ENCODE measurements at regions not wholly inside any gene's neighbourhood (a gene's known extent, or its start where the extent isn't known, plus 50 kb on each side); places are given as distances from the start of the nearest gene placed in this dataset.

DNA sequence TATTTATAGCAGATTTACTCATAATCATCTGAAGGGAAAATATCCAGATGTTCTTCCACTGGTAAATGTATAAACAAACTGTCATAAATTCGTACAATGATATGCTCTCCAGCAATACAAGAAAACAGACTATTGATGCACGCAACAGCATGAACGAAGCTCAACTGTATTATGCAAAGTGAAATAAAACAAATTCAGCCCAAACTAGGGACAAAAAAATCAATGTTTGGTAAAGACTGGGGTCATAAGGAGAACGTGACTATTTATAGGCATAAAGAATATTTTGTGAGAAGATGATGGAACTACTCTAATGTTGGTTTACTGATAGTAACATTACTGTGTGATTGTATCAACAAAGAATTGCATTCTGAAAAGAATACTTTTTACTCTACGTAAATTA, 1276.7 kb upstream of the DDX18 start:
- TF ChIP-seq, protein P1, sequence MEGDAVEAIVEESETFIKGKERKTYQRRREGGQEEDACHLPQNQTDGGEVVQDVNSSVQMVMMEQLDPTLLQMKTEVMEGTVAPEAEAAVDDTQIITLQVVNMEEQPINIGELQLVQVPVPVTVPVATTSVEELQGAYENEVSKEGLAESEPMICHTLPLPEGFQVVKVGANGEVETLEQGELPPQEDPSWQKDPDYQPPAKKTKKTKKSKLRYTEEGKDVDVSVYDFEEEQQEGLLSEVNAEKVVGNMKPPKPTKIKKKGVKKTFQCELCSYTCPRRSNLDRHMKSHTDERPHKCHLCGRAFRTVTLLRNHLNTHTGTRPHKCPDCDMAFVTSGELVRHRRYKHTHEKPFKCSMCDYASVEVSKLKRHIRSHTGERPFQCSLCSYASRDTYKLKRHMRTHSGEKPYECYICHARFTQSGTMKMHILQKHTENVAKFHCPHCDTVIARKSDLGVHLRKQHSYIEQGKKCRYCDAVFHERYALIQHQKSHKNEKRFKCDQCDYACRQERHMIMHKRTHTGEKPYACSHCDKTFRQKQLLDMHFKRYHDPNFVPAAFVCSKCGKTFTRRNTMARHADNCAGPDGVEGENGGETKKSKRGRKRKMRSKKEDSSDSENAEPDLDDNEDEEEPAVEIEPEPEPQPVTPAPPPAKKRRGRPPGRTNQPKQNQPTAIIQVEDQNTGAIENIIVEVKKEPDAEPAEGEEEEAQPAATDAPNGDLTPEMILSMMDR (IDR thresholded peaks at IDR 0.05) = no peak
- TF ChIP-seq SIN3A (IDR thresholded peaks at IDR 0.05; ENCODE audit: borderline replicate concordance, insufficient read depth, low read depth, low read length) (no peak), POLR2AphosphoS5 (IDR thresholded peaks at IDR 0.05; ENCODE audit: low read depth, low read length) (no peak), TCF7L2 (IDR thresholded peaks at IDR 0.05; ENCODE audit: low read depth, low read length) (no peak)
- TF ChIP-seq, protein P2, sequence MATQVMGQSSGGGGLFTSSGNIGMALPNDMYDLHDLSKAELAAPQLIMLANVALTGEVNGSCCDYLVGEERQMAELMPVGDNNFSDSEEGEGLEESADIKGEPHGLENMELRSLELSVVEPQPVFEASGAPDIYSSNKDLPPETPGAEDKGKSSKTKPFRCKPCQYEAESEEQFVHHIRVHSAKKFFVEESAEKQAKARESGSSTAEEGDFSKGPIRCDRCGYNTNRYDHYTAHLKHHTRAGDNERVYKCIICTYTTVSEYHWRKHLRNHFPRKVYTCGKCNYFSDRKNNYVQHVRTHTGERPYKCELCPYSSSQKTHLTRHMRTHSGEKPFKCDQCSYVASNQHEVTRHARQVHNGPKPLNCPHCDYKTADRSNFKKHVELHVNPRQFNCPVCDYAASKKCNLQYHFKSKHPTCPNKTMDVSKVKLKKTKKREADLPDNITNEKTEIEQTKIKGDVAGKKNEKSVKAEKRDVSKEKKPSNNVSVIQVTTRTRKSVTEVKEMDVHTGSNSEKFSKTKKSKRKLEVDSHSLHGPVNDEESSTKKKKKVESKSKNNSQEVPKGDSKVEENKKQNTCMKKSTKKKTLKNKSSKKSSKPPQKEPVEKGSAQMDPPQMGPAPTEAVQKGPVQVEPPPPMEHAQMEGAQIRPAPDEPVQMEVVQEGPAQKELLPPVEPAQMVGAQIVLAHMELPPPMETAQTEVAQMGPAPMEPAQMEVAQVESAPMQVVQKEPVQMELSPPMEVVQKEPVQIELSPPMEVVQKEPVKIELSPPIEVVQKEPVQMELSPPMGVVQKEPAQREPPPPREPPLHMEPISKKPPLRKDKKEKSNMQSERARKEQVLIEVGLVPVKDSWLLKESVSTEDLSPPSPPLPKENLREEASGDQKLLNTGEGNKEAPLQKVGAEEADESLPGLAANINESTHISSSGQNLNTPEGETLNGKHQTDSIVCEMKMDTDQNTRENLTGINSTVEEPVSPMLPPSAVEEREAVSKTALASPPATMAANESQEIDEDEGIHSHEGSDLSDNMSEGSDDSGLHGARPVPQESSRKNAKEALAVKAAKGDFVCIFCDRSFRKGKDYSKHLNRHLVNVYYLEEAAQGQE (IDR thresholded peaks at IDR 0.05; ENCODE audit: insufficient read depth in 1 of 2, low read depth in 2 of 2, low read length in 1 of 2) = no peak
